CD4-positive, alpha-beta T cell treated with Interleukin-2 at 100 ng/mL for 4 hours (primary cell): ENCODE measurements at regions not wholly inside any gene's neighbourhood (a gene's known extent, or its start where the extent isn't known, plus 50 kb on each side); places are given as distances from the start of the nearest gene placed in this dataset.

Source experiments
- DNase-seq: peaks from one replicate; pipeline ENCODE4 v3.0.0-alpha.2; 2020; ENCODE audit warnings: low spot score

- DNase-seq: no peak
Observed at GRCh38 chr20:7411075-7411474, 529.2 kb downstream of the HAO1 start.

GRCh38 chr20:7415427-7415826 lies 524.8 kb downstream of the HAO1 start:
- no peak for DNase-seq

- no peak for DNase-seq
Observed at GRCh38 chr20:7416382-7416781, 523.9 kb downstream of the HAO1 start.

GRCh38 chr20:7420345-7420744 lies 519.9 kb downstream of the HAO1 start:
- DNase-seq: no peak

GRCh38 chr20:7426890-7427496 lies 513.3 kb downstream of the HAO1 start:
- no peak for DNase-seq

GRCh38 chr20:7428946-7429345 lies 511.3 kb downstream of the HAO1 start:
- no peak for DNase-seq

- no peak for DNase-seq
Observed at GRCh38 chr20:7432612-7433011, 507.6 kb downstream of the HAO1 start.

- DNase-seq: no peak
Observed at GRCh38 chr20:7437311-7437710, 502.9 kb downstream of the HAO1 start.

GRCh38 chr20:7449269-7449668 lies 491.0 kb downstream of the HAO1 start:
- no peak for DNase-seq

- DNase-seq: no peak
Observed at GRCh38 chr20:7452890-7453289, 487.4 kb downstream of the HAO1 start.

GRCh38 chr20:7454047-7454446 lies 486.2 kb downstream of the HAO1 start:
- DNase-seq: no peak

- DNase-seq: no peak
Observed at GRCh38 chr20:7458459-7458858, 481.8 kb downstream of the HAO1 start.

- no peak for DNase-seq
Observed at GRCh38 chr20:7459083-7459482, 481.2 kb downstream of the HAO1 start.

GRCh38 chr20:7463290-7463689 lies 477.0 kb downstream of the HAO1 start:
- DNase-seq: no peak

GRCh38 chr20:7470912-7471311 lies 469.3 kb downstream of the HAO1 start:
- DNase-seq: no peak

GRCh38 chr20:7490288-7490687 lies 450.0 kb downstream of the HAO1 start:
- DNase-seq: no peak

GRCh38 chr20:7492257-7492656 lies 448.0 kb downstream of the HAO1 start:
- DNase-seq: no peak

- DNase-seq: no peak
Observed at GRCh38 chr20:7493311-7493710, 446.9 kb downstream of the HAO1 start.

- DNase-seq: no peak
Observed at GRCh38 chr20:7496394-7496991, 443.8 kb downstream of the HAO1 start.

GRCh38 chr20:7497985-7498384 lies 442.3 kb downstream of the HAO1 start:
- DNase-seq: no peak

GRCh38 chr20:7499201-7499600 lies 441.1 kb downstream of the HAO1 start:
- no peak for DNase-seq

- DNase-seq: no peak
Observed at GRCh38 chr20:7500231-7500663, 440.0 kb downstream of the HAO1 start.

- DNase-seq: no peak
Observed at GRCh38 chr20:7503501-7503900, 436.8 kb downstream of the HAO1 start.

GRCh38 chr20:7505152-7505834 lies 435.0 kb downstream of the HAO1 start:
- DNase-seq: no peak
